Thoracic aorta (tissue), 2 donors: ENCODE measurements at regions not wholly inside any gene's neighbourhood (a gene's known extent, or its start where the extent isn't known, plus 50 kb on each side); places are given as distances from the start of the nearest gene placed in this dataset.

Experiments
- ATAC-seq: fragments of 150-250 bp; one replicate; pipeline ENCODE4 v1.8.0; 2017; ENCODE audit warnings: low read depth; ENCODE audit not compliant: insufficient number of reproducible peaks, low FRiP score
- DNase-seq: peaks from one replicate; pipeline ENCODE4 v3.0.0-alpha.2; 2020; ENCODE audit warnings: low spot score
- H3K27ac ChIP-seq, 2 donors: fragments of 200-600 bp; sonication (generic); 1 replicate in 1 of 2; 2 replicates in 1 of 2; pipeline ENCODE4 v1.5.1; 2016; ENCODE audit warnings: mild to moderate bottlenecking in 2 of 2, moderate library complexity in 2 of 2
- H3K27me3 ChIP-seq: fragments of 200-600 bp; sonication (generic); replicated peaks from 2 replicates; pipeline ENCODE4 v1.6.0; 2016; ENCODE audit warnings: mild to moderate bottlenecking; ENCODE audit not compliant: insufficient read depth
- H3K36me3 ChIP-seq: fragments of 200-600 bp; sonication (generic); one replicate; pipeline ENCODE4 v1.5.1; 2016
- H3K4me1 ChIP-seq, 2 donors: fragments of 200-600 bp; sonication (generic); 1 replicate in 1 of 2; 2 replicates in 1 of 2; pipeline versions ENCODE4 v1.5.1 to v1.6.0; 2016; ENCODE audit warnings: low read depth in 2 of 2, mild to moderate bottlenecking in 1 of 2; ENCODE audit not compliant: control insufficient read depth in 1 of 2
- H3K4me3 ChIP-seq: fragments of 200-600 bp; sonication (generic); 2 replicates; pipeline ENCODE4 v1.5.1; 2016; ENCODE audit warnings: mild to moderate bottlenecking
- H3K9me3 ChIP-seq: fragments of 200-600 bp; sonication (generic); 2 replicates; pipeline ENCODE4 v1.5.1; 2016
- CTCF ChIP-seq: fragments of 200-600 bp; sonication (generic); IDR thresholded peaks from one replicate; pipeline ENCODE4 v1.5.1; 2019; ENCODE audit warnings: antibody characterized with exemption

- no peaks in the 10 kb centered on the region for H3K27me3 ChIP-seq
- DNase-seq (no peak), ATAC-seq (no peak)
- no peak overlapping the region for H3K27ac ChIP-seq
- H3K9me3 ChIP-seq = no peaks in the 10 kb centered on the region
- no peaks in the 10 kb centered on the region for H3K36me3 ChIP-seq
- no peak overlapping the region for H3K4me3 ChIP-seq
- no peak for TF ChIP-seq CTCF
- H3K4me1 ChIP-seq = no peaks in the 10 kb centered on the region
These were observed 131.7 kb upstream of the GRIK3 start for GRCh38 chr1:37166005-37166404.

- no peak for DNase-seq
These were observed 133.2 kb upstream of the GRIK3 start for GRCh38 chr1:37167479-37167878.

GRCh38 chr1:37169241-37169640 lies 134.9 kb upstream of the GRIK3 start:
- no peak overlapping the region for H3K27ac ChIP-seq
- H3K4me3 ChIP-seq = no peak overlapping the region
- no peaks in the 10 kb centered on the region for H3K9me3 ChIP-seq
- no peaks in the 10 kb centered on the region for H3K36me3 ChIP-seq
- H3K27me3 ChIP-seq = no peaks in the 10 kb centered on the region
- no peak for TF ChIP-seq CTCF
- no peaks in the 10 kb centered on the region for H3K4me1 ChIP-seq
- ATAC-seq (no peak), DNase-seq (no peak)

More at GRCh38 chr1:37167479-37167878, 133.2 kb upstream of the GRIK3 start:
- no peak for ATAC-seq
- Histone ChIP-seq H3K36me3 (no peaks in the 10 kb centered on the region), H3K9me3 (no peaks in the 10 kb centered on the region), H3K4me3 (no peak overlapping the region), H3K27me3 (no peaks in the 10 kb centered on the region), H3K27ac (no peak overlapping the region), H3K4me1 (no peaks in the 10 kb centered on the region)
- TF ChIP-seq CTCF = no peak

GRCh38 chr1:37169743-37170275 lies 135.5 kb upstream of the GRIK3 start:
- Histone ChIP-seq H3K4me3 (no peak overlapping the region), H3K27ac (no peak overlapping the region), H3K27me3 (no peaks in the 10 kb centered on the region), H3K4me1 (no peaks in the 10 kb centered on the region), H3K36me3 (no peaks in the 10 kb centered on the region), H3K9me3 (no peaks in the 10 kb centered on the region)
- TF ChIP-seq CTCF = no peak
- no peak for ATAC-seq
- no peak for DNase-seq

- ATAC-seq = no peak
- DNase-seq = no peak
- no peak overlapping the region for H3K4me3 ChIP-seq
- no peaks in the 10 kb centered on the region for H3K9me3 ChIP-seq
- TF ChIP-seq CTCF = no peak
- H3K27ac ChIP-seq = no peak overlapping the region
- H3K27me3 ChIP-seq = no peaks in the 10 kb centered on the region
- H3K36me3 ChIP-seq = no peaks in the 10 kb centered on the region
- H3K4me1 ChIP-seq = no peaks in the 10 kb centered on the region
These were observed 137.4 kb upstream of the GRIK3 start for GRCh38 chr1:37171691-37172090.
